ENCODE measurements at regions not wholly inside any gene's neighbourhood (a gene's known extent, or its start where the extent isn't known, plus 50 kb on each side); places are given as distances from the start of the nearest gene placed in this dataset.
A peak's percentile ranks its signal among the peaks of the same experiment; 100 is the strongest.
"Not testable (repeated sequence)": the region's sequence is repeated elsewhere in the genome, so short reads cannot be mapped to it uniquely, and the experiment has no call there.

GRCh38 chr6:1007159-1007558, 304.7 kb upstream of the FOXQ1 start:
- DNase-seq (ENCODE audit: low read depth): no peak

GRCh38 chr6:1004885-1005630, 306.8 kb upstream of the FOXQ1 start:
- no peak for DNase-seq (ENCODE audit: low read depth)

- no peak for DNase-seq (ENCODE audit: low read depth)
These were observed 308.3 kb upstream of the FOXQ1 start for GRCh38 chr6:1003394-1004160.

GRCh38 chr6:1002989-1003388, 308.9 kb upstream of the FOXQ1 start:
- no peak for DNase-seq (ENCODE audit: low read depth)

- DNase-seq (ENCODE audit: low read depth): peak; percentile 2
These were observed 308.9 kb upstream of the EXOC2 start for GRCh38 chr6:1001655-1002349.

- no peak for DNase-seq (ENCODE audit: low read depth)
These were observed 306.6 kb upstream of the EXOC2 start for GRCh38 chr6:999552-999951.

GRCh38 chr6:998551-998950, 305.6 kb upstream of the EXOC2 start:
- no peak for DNase-seq (ENCODE audit: low read depth)

GRCh38 chr6:996271-996852, 303.4 kb upstream of the EXOC2 start:
- DNase-seq (ENCODE audit: low read depth): no peak

- DNase-seq (ENCODE audit: low read depth): no peak
These were observed 298.3 kb upstream of the EXOC2 start for GRCh38 chr6:991192-991591.

- no peak for DNase-seq (ENCODE audit: low read depth)
These were observed 291.1 kb upstream of the EXOC2 start for GRCh38 chr6:984031-984430.

- DNase-seq (ENCODE audit: low read depth): no peak
These were observed 286.2 kb upstream of the EXOC2 start for GRCh38 chr6:978937-979685.

GRCh38 chr6:977226-977625, 284.3 kb upstream of the EXOC2 start:
- not testable (repeated sequence) for DNase-seq (ENCODE audit: low read depth)

GRCh38 chr6:971981-972640, 279.2 kb upstream of the EXOC2 start:
- DNase-seq (ENCODE audit: low read depth): peak; percentile 25

GRCh38 chr6:968791-969190, 275.9 kb upstream of the EXOC2 start:
- DNase-seq (ENCODE audit: low read depth): no peak

GRCh38 chr6:967701-968100, 274.8 kb upstream of the EXOC2 start:
- no peak for DNase-seq (ENCODE audit: low read depth)

- no peak for DNase-seq (ENCODE audit: low read depth)
These were observed 272.4 kb upstream of the EXOC2 start for GRCh38 chr6:965343-965742.

- no peak for DNase-seq (ENCODE audit: low read depth)
These were observed 270.5 kb upstream of the EXOC2 start for GRCh38 chr6:963456-963855.

- peak; percentile 5 for DNase-seq (ENCODE audit: low read depth)
These were observed 268.5 kb upstream of the EXOC2 start for GRCh38 chr6:961407-961960.

GRCh38 chr6:960356-960755, 267.4 kb upstream of the EXOC2 start:
- no peak for DNase-seq (ENCODE audit: low read depth)

GRCh38 chr6:958488-958887, 265.5 kb upstream of the EXOC2 start:
- DNase-seq (ENCODE audit: low read depth): peak; percentile 6
